HG02571 (cell line): ENCODE measurements at regions not wholly inside any gene's neighbourhood (a gene's known extent, or its start where the extent isn't known, plus 50 kb on each side); places are given as distances from the start of the nearest gene placed in this dataset.
"Not testable (repeated sequence)": the region's sequence is repeated elsewhere in the genome, so short reads cannot be mapped to it uniquely, and the experiment has no call there.

Experiments used
- ATAC-seq: cut with Tn5 transposase; IDR thresholded peaks from one replicate; pipeline ENCODE4 v1.9.1; 2021; ENCODE audit warnings: mild to moderate bottlenecking, moderate library complexity; ENCODE audit not compliant: unreplicated experiment

GRCh38 chr6:150299873-150300485 is 68.8 kb upstream of the IYD start:
- no peak for ATAC-seq

GRCh38 chr6:150301846-150302519 is 66.8 kb upstream of the IYD start:
- peak; percentile 70 for ATAC-seq

GRCh38 chr6:150302520-150303176 is 66.2 kb upstream of the IYD start:
- no peak for ATAC-seq

GRCh38 chr6:150303256-150303655 is 65.6 kb upstream of the IYD start:
- ATAC-seq = no peak

- ATAC-seq = no peak
These were observed 64.4 kb upstream of the IYD start for GRCh38 chr6:150304429-150304828.

- no peak for ATAC-seq
These were observed 62.5 kb upstream of the IYD start for GRCh38 chr6:150306290-150306689.

GRCh38 chr6:150307520-150307919 is 61.3 kb upstream of the IYD start:
- ATAC-seq = no peak

- ATAC-seq = no peak
These were observed 59.8 kb upstream of the IYD start for GRCh38 chr6:150308812-150309645.

GRCh38 chr6:150310539-150310938 is 58.3 kb upstream of the IYD start:
- no peak for ATAC-seq

- ATAC-seq = not testable (repeated sequence)
These were observed 57.5 kb upstream of the IYD start for GRCh38 chr6:150311149-150311944.

- no peak for ATAC-seq
These were observed 56.4 kb upstream of the IYD start for GRCh38 chr6:150312395-150312794.

GRCh38 chr6:150312844-150313584 is 55.8 kb upstream of the IYD start:
- ATAC-seq = no peak

- no peak for ATAC-seq
These were observed 55.0 kb upstream of the IYD start for GRCh38 chr6:150313781-150314180.

GRCh38 chr6:150314230-150315188 is 54.3 kb upstream of the IYD start:
- no peak for ATAC-seq

- no peak for ATAC-seq
These were observed 53.2 kb upstream of the IYD start for GRCh38 chr6:150315626-150316025.

- ATAC-seq = no peak
These were observed 51.9 kb upstream of the IYD start for GRCh38 chr6:150316936-150317335.
